GM12892 (cell line): ENCODE measurements at regions not wholly inside any gene's neighbourhood (a gene's known extent, or its start where the extent isn't known, plus 50 kb on each side); places are given as distances from the start of the nearest gene placed in this dataset.

Source experiments
- POLR2A ChIP-seq: IDR thresholded peaks from 2 replicates; pipeline ENCODE4 v1.6.1; 2011; ENCODE audit warnings: low read depth, low read length, control low read depth
- POLR2AphosphoS5 ChIP-seq: IDR thresholded peaks from 2 replicates; pipeline ENCODE4 v1.6.1; 2011; ENCODE audit warnings: low read depth, low read length, control low read depth
- TAF1 ChIP-seq: IDR thresholded peaks from 2 replicates; pipeline ENCODE4 v1.6.1; 2011; ENCODE audit warnings: low read depth, mild to moderate bottlenecking, control low read depth, low read length, borderline replicate concordance

GRCh38 chr3:94787734-94788270, 724.9 kb downstream of the NSUN3 start:
- TF ChIP-seq TAF1, result no peak
- no peak for TF ChIP-seq POLR2A
- no peak for TF ChIP-seq POLR2AphosphoS5
